Endothelial cell of hepatic sinusoid (primary cell): ENCODE measurements at regions not wholly inside any gene's neighbourhood (a gene's known extent, or its start where the extent isn't known, plus 50 kb on each side); places are given as distances from the start of the nearest gene placed in this dataset.

Source experiments
- in situ Hi-C: cut with HindIII; loops from 2 replicates; pipeline ENCODE4 v1.10.0; 2017; ENCODE audit warnings: low sequenced_read_pairs

DNA sequence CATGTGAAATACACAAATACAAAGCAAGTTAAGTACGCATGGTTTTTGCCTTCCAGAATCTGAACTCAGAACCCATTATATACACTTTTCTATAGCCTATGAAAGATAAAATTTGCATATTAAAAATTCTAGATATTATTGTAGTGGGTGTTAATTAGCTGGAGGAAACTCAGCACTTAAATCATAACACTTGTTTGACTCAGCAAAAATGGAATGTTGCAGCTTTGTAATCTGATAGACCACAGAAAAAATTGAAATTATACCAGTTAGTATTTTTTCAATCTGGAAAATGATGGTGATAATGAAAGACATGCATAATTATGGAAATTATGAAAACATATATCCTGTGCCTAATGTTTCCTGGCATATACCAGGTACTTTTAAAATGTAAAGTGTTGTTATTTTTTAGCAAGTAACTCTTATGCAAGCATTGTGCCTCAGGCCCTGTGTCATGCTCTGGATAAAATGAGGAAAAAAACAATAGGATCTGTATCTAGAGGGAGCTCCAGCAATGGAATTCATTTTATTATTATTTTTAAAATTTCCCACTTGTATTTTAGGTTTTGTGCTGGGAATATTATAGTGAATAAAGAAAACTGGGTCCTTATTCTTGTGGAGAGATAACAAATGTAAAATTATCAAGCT is 490.4 kb upstream of the SEMA3A start:
- in situ Hi-C loops, result no loop called here

DNA sequence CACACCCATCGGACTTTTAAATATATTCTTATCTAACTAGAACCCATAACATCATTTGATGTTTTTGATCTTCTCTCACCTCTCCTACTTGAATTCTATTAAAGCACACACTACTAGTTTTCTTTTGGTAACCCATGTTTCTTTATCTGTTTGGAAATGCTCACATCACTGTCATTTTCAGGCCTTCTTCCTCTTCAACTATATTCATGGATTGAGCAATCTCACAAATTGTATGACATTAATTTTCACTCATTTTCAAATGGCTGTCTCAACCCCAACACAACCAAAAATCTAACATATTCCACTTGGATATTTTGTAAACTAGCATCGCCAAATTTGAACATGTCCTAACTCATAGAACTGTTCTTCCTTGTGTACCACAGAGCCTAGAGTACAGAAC is 488.0 kb upstream of the SEMA3A start:
- in situ Hi-C loops, result no loop called here

DNA sequence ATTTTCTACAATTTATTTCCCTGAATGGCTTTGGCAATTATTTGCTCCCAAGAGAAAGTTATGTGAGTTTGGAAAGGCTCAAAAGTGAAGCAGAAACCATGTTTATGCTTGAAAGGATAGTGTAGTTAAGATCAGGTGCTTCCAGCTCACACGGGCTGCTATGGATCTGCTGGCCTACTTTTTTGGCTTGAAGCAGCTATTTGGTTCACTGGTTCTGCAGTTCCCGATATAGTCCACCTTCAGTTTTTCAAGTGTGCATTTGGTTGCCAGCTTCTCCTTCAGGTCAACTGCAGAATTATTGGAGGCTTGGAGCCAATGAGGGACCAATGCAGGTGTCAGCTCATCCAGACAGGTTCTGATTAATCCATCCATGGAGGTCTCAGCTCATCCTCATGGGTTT is 484.3 kb upstream of the SEMA3A start:
- in situ Hi-C loops, result no loop called here

DNA sequence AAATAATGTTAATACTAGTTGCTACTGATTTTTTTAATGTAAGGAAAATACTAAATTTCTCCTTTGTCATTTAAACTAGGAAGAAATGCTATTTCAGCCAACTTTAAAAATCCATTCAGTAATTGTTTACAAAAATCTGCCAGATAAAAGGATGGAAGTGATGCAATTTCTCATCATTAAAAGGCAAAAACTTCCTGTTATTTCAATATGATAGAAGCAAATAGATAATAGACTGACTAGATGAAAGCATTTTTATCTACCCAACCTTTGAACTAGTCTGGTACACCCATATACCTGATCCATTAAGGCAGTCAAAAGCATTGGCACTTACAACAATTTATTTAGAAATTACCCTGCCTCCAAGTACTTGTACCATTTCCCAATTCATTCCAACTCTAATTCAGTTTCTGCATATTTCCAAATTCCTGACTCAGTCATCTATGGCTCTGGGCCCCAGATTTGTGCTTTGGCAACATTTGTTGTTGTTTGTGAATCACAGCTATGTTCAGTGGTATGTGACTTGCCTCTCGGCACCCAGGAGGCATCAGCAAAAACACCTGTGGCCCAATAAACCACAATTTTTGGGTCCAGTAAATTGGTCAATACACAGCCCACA is 482.6 kb upstream of the SEMA3A start:
- in situ Hi-C loops, result no loop called here

DNA sequence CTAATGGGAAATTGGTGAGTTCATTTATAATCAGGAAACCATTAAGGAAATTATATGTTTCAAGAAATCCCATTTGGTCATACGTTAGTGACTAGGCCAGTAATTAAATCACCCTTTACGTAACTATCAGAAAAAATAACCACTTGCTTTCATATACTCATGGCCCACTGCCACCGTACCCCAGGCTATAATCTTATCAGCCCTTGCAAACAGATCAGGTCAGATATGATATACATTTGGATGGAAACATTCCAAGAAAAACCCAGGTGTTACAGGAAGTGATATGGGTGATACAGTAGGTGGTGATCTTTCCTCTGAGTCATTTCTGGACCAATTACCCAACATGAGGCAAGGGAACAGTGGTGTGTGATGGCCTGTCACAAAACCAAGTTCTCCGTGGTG is 481.0 kb upstream of the SEMA3A start:
- in situ Hi-C loops, result no loop called here

DNA sequence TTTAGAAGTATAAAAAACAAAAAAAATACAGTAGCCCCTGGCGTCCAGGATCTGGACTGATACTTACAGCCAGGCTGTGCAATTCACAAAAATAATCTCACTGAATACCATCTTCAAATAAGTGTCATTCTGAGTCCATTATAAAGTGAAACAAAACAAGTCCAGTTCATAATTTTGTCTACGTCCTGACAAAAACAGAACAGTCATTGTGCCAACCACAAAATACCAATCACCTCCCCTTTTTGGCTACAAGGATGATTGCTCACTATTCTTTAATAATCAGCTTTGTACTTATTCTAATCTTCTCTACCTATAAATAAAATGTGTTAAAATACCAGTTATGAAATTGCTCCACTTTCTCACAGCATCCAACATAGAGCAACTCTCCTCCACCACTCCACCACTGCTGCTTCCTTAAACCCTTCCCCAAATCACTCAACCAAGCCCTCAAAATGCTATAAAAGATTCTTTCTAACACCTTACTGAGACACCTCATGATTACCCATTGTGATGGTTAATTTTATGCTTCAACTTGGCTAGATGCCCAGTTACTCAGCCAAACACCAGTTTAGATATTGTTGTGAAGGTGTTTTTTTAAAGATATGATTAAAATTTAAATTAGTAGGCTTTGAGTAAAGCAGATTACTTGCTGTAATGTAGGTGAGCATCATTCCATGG is 479.8 kb upstream of the SEMA3A start:
- in situ Hi-C loops, result no loop called here

DNA sequence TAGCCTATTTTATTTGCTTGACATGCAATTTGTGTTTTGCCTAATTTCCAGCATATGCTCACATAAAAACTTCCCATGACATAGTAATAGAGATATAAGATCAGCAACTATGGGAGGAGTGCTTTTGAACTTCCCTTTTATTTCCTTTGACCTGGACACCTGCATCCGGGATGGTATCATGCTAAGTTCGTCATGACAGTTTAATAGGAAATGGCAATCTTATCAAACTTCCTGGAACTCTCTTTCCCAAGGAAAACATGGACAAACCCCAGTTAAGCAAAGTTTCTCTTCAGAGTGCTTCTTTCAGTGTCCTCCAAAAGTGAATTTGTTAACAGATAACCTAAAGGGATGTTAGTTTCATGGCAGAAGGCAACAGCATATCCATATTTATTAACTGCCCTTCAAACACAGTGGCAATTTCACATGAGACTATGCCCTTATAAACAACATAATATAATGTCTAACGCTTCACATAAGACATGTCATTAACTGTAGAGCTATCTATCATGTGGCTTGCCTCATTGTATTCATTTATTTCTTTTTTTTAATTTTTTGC is 474.7 kb upstream of the SEMA3A start:
- in situ Hi-C loops, result no loop called here

DNA sequence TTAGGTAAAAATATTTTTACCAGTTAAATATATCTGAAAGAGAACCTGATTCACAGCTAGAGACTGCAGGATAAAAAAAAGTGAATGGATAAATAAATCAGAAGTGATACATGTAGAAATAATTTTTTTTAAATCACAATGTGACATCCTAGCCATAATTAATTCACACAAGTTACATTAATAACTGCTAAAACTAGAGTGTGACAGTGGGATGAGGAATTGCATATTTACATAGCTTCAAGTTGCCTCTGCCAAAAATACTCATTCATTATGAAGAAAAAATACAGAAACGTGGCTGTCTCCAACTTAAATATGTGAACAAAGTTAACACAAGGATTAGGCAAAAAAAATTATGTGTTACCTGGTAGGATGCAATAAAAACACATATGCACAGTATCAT is 473.5 kb upstream of the SEMA3A start:
- in situ Hi-C loops, result no loop called here

DNA sequence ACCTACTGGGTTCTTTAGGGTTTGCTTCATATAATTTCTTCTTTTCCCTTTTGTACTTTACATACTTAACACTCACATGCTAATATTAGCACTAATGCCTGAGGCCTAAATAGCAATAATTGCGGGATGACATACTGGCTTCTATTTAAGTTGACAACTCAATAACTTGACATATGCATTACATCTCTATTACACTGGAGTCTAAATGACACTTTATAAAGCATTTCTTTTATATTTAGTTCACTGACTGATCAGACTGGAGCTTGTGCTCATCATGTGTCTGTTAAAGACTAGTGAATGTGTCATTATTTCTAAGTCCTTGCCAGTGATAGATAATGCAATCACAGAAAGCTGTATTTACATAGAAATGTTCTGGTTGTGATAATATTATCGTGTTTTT is 472.1 kb upstream of the SEMA3A start:
- in situ Hi-C loops, result no loop called here

DNA sequence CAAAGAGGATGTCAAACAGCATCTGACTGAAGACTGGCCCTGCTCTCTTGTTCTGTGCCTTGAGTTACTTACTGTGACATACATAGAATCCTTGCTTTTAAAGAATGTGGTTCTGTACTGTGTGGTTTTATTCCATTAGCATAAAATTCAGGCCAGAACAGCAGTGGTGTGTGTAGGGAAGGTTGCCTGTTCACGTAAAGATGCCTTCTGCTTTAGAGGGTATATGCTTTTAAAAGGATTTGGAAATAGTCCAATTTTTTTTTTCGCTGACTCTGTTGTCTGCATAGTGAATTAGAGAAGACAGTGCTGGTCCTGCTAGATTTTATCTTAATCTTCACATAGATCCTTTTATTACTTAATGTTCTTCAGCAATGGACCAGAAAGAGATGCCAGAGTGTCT is 470.8 kb upstream of the SEMA3A start:
- in situ Hi-C loops, result no loop called here

DNA sequence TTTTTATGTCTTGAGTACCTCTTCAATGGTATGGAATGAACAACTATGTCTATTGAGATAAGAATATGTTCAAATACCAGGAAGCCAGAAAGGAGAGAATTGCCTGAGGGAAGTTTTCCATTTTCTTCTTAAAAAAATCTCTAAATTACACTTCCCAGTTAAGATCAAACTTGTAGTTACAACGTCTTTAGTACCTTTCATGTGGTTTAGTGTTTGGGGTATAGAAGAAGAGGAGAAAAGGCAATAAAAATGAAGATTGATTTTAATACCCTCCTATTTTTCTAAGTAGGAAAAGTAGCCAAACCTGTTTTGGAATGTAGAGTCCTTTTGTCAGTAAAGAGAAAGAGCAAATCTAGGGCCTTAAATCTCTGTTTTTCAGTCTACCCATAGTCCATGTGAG is 470.0 kb upstream of the SEMA3A start:
- in situ Hi-C loops, result no loop called here

DNA sequence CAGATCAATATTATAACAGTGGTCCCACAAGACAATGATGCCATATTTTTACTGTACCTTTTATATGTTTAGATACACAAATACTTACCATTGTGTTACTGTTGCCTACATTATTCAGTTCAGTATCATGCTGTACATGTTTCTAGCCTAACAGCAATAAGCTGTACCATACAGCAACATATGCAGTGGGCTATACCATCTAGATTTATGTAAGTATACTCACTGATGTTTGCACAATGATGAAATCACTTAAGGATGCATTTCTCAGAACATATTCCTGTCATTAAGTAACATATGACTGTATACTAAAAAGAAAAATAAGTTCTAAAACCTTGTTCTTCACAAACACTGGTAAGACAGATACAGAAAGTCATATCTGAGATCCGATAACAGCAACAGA is 468.6 kb upstream of the SEMA3A start:
- in situ Hi-C loops, result no loop called here

DNA sequence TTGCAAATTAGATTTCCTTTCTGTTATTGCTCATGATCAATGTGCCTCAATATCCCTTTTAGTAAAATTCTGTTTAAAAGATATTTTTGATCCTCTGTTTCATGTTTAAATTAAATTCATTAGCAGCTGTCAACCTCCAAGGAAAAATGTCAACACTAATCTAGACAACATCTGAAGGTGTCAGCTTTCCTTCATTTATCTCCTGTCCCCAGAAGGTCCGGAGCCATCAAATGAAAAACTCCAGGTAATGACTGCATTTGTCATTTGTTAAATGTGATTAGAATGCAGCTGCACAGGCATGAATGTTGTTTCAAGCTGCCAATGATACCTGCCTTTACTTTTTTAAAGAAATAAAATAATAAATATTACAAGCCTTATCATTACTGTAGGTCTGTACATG is 463.7 kb upstream of the SEMA3A start:
- in situ Hi-C loops, result no loop called here

DNA sequence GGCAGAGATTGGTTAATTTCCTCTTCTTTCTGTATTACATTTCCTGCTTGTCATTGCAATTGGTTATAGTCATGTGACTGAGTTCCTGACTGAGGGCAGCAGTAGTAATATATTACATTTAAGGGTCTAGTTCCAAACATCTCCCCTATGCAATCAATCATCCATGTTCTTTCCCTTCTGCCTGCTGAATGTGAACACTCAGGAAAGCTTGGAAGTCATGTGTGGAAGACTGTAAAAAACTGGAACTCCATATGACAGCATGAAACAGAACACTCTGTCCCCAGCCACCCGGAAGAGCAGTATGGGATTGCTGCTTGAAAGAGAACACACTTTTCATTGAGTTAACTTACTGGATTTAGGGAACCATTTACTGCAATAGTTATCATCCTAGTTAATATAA is 459.7 kb upstream of the SEMA3A start:
- in situ Hi-C loops, result no loop called here

DNA sequence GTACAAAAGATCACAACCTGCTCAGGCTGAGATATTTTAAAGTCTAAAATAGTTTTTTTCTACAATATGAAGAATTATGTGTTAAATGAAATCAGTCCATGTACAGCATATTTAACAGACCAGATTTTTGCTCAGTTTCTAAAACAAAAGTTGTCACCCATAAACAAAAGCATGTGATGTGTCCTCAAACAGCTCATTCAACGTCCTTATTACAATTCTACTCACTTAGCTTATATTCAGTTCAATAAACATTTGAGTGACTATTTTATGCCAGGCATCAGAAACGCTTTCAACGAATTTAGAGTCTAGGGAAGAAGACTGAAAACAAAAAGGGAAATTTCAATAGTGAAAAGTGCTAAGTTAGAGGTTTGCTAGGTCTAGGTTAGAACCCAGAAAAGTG is 457.3 kb upstream of the SEMA3A start:
- in situ Hi-C loops, result no loop called here

DNA sequence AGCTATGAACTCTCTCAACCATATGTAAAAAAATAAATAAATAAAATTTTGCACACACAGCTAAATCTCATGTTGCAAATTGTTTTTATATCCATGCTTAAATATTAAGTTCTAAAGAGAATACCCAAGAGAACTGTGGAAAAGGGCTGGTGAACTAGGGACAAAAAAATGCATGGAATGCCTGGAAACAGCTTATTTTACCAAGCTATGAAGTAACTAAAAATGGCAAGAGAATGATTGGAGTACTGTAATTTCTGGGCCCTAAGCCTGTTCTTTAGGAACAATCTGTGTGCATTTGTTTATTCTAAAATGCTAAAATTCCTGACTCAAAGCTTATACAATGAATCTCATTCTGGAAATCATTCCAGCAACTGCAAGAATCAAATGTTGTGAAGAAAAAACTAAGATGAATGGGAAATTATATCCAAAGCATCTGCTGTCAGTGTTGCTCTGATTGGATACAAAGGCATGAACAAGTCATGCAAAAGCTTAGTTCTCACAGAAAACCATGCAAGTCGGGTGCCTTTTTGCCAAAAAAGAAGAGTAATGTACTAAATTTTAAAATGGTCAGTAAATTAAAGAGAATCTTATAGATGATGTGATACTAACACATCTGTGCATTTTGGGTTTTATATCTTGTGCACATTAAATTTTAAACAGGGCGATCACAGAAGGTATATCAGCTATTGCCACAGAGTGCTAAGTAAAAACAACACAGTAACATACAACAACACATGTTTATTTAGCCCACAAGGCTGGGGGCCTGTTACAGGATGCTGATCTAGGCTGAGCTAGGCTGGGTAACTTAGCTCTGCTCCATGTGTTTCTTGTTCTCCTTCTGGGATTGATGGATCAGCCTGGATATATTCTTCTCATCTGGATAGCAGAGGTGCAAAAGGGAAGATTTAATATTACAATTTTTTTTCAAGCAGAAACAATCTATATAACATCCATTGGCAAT is 453.5 kb upstream of the SEMA3A start:
- in situ Hi-C loops, result no loop called here

DNA sequence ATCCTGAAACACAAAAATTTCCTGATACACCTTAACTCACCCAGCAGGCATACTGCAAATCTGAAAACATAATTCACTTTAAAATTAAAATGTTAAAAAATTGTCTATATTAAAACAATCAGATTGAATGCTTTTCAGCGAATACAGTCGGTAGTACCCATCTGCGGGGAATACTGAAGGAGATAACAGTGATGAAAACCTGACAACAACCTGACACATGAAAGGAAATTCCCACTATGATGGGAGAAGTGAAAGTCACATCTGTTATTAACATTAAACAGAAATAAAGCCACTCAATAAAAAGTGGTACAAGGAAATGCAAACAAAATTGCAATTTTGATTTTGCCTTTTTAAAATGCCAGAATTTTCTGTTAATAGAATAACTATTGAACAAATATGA is 448.0 kb upstream of the SEMA3A start:
- in situ Hi-C loops, result no loop called here

DNA sequence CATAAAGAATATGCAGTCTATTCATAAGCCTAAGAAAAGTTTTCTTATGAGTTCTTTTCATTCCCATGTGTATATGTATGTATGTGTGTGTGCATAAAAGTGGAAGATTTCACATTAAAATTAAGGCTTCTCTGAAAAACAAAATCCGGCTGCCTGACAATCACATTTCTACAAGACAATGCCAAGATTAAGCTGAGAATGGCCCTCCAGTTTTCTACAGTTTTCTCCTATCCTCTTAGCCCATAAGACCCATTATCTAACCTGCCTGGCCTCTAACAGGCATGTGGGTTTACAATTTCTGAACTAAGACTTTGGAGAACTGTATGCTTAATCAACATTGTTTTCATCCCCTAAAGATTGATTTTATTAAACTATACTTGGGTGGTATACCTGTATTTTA is 446.0 kb upstream of the SEMA3A start:
- in situ Hi-C loops, result no loop called here

DNA sequence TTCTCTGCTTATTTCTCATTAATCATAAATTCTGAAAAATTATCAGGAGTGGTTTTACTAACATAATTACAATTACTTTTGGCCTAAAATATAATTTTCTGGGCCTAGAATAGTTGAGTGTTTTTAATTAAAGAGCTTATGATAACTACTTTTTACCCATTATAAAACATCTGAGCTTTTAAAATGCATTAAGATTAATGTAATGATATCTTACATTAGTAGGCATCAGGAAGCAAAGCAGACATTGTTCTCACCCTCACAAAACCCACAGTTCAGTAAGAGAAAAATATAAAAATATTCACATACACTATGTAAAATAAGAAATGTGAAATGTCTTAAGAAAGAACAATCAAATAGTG is 443.7 kb upstream of the SEMA3A start:
- in situ Hi-C loops, result no loop called here

DNA sequence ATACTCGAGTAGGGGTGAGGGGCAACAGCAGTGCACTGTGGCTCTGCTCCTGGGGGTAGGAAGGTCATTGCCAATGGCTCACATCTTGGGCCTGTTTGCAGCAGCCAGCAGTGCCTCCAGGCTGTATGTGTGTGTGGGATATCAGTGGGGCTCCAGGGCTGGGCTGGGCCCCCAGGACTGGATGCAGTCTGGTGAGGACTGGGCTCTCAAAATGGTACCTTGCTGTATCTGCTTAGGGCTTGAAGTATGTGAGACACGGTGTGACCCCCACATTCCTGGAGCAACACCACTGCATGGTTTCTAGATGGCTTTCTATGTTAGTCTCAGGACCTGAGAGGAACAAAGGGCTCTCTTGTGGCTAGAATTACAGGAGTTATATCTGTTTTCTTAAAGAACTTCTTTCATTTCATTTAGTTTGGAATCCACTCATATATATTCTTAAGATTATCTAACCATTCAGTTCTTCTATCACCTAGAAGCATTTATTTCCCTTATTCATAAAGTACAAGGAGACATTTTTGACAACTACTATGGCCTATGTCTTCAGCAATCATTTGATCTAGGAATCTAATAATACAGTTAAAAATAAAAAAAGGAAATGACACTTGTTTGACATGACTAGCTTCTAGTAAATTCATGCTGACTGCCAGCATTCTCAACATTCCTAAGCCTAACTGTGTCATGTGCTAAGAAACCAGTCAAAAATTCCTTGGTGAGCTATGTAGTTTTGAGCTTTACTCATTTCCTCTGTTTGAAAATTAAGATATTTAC is 443.2 kb upstream of the SEMA3A start:
- in situ Hi-C loops, result no loop called here
